Nucleus accumbens (tissue), 56 donors: ENCODE measurements at regions not wholly inside any gene's neighbourhood (a gene's known extent, or its start where the extent isn't known, plus 50 kb on each side); places are given as distances from the start of the nearest gene placed in this dataset.
A peak's percentile ranks its signal among the peaks of the same experiment; 100 is the strongest.
"Not testable (repeated sequence)": the region's sequence is repeated elsewhere in the genome, so short reads cannot be mapped to it uniquely, and the experiment has no call there.

Experiments used
- DNase-seq, 56 donors: peaks; one replicate each; lab custom pipeline; 2025; lab: John Stamatoyannopoulos, UW

DNA sequence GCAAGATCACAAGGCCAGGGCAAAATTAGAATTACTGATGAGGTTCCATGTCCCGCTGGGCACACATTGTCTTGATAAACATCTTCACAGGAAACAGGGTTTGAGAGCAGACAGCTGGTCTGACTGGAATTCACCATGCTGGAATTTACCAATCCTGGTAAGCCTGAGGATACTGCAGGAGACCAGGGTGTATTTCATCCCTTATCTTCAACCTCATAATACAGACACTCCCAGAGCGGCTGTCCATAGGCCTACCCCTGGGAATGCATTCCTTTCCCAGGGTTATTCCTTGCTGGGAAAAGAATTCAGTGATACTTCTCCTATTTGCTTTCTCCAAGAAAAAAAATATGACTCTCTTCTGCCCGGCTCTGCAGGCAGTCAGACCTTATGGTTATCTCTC is 875.1 kb upstream of the ACVR2A start:
- not testable (repeated sequence) for DNase-seq

GRCh38 chr2:146964494-146964893 is 880.3 kb upstream of the ACVR2A start:
- DNase-seq, result no peak

DNA sequence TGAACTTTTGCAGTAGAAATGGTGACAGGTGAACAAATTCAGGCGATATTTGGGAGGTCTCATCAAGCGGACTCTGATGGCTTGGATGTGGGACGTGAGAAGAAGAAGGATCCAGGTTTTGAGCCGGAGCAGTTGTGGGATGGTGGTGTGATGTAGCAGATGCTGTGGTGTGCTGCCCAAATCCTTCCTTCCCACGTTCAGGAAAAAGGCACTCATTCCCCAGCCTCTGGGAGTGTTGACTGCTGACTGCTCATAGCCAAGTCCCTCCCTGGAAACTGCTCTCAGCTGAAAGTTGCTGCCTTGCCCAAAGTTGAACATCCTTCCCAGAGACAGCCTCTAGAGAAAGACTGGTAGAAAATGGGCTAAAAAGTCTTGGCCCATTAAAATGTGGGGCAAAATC is 890.3 kb upstream of the ACVR2A start:
- no peak for DNase-seq

DNA sequence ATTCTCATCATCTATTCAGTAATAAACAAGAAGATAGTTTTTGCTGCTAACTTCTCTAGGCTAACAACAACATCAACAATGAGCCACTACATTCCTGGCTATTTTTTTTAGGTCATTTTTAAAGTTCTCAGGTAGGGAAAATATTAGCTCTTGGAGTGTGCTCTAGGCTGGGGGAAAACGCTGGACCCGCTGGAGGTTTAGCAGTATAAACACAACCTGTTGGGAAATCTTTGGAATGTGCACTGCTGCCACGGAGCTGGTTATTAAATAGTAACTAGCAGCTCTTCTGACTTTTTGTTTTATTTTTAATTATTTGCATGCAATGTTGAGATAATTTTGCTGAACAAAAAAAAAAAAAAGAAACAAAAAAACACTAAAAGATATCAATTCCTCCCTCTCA is 892.1 kb upstream of the ACVR2A start:
- DNase-seq, result no peak

DNA sequence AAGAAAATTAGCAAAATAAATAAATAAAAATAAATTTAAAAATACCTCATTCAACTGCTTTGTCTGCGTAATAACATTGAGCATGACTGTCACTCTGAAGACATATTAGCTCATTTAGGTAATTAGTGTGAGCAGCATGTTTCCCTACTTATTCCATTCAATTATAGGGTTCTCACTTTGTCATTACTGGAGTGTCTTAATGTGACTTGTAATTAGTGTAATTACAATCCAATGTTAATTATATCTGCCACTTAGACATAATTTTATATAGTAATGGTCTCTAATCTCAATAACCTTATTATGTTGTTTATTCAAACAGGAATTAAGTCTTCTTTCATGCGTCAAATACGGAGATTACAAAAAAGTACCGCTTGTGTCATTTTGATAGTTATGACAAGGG is 893.9 kb upstream of the ACVR2A start:
- DNase-seq, result no peak

- no peak for DNase-seq
Observed at GRCh38 chr2:146950361-146950760, 894.5 kb upstream of the ACVR2A start.

- no peak for DNase-seq
Observed at GRCh38 chr2:146949400-146949799, 895.4 kb upstream of the ACVR2A start.

- no peak for DNase-seq
Observed at GRCh38 chr2:146944601-146945000, 900.2 kb upstream of the ACVR2A start.

DNA sequence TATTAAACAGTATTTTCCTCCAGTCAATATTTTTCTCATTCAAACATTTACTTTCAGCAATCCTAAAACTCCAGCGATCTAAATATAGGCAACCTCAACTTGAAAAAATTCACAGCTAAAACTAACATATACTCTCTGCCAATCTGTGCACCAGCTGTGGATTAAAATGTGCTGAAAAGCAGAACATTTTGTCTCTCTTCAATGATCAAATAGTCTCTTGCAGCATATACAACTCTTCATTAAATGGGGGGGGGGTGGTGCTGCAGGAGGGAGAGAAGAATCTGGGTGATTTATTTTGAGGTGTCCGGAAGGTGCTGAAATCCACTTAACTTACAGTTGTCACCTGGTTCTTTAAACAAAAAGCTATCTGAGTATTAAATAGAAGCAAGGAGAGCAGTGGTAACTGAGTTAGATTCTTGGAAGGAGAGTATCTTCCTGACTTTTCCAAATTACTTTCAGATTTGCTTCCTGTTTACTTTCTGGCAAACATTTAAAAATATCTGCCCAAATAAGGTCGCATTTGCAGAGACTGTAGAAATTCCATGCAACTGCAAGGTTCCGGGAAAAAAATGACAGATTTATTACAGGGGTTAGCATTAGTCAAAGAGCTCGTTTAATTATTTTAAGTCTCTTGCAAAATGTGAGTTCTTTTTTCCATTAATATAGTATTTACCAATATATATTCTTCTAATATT is 904.7 kb upstream of the ACVR2A start:
- DNase-seq, result no peak

DNA sequence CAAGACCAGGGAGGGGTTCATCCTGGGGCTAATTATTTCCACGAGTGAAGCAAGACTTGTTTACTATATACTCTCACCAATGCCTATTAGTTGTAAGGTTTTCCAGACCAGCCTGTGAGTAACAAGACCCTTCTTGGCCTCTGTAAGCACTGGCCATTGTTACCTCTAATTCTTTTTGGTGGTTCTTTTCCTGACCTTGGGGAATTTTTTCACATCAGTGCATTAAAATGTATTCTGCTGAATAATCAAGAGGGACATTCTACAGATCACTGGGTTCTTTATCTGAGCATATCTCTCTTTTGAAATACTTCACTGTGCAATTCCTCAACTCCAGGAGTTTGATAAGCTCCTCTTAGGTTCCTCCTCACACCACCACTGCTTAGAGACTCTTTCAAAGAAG is 909.9 kb upstream of the ACVR2A start:
- no peak for DNase-seq

- DNase-seq, result no peak
Observed at GRCh38 chr2:146931109-146931508, 913.7 kb upstream of the ACVR2A start.

- peak in 39 of 56 donors; percentile 0 to 62 (median 14) for DNase-seq
Observed at GRCh38 chr2:146927080-146927711, 917.6 kb upstream of the ACVR2A start.

- no peak for DNase-seq
Observed at GRCh38 chr2:146918280-146918679, 926.5 kb upstream of the ACVR2A start.

DNA sequence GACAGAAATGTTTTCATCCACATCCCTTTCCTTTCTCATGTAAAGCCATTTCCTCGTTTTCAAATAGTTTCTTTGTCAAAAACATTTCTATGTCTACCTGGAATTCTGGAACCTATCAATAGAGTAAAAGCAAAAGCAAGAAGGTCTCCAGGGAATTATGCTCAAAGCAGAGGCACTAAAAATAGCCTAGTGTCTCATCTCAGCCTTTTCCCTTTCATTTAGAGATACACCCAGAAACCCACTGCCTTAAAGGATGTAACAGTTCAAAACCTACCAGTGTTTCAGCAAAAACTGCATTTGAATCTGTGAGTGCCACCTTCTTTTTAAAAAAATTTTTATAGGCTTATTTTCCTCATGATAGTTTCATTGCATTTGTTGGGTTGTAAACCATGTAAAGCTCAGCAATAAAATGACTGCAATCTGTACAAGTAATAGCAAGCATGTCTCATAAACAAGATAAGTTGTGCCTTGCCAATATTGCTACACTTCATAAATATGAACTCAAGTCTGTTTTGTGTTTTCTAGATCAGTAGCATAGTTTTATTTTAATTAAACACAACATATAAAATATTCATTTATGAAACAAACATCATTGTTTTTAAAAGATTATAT is 927.3 kb upstream of the ACVR2A start:
- DNase-seq, result no peak

DNA sequence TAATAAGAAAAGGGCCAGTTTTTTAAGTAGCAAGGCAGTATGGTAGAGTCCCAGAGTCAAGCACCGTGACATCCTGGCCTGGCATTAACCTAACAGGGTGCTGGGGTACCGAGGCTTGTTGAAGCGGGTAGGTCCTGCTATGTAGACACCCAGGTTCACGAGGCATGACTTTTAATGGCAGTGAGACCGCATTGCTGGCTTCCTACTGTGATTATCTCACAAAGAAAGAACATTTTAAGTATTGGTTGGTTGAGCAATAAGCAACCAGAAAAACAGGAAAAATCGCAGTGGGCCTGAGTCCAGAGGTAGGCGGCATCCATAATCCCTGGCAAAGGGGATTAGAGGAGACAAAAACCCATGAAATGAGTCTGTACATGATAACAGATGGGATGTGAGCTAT is 927.9 kb upstream of the ACVR2A start:
- DNase-seq, result no peak

- DNase-seq, result no peak
Observed at GRCh38 chr2:146913476-146913875, 931.4 kb upstream of the ACVR2A start.

DNA sequence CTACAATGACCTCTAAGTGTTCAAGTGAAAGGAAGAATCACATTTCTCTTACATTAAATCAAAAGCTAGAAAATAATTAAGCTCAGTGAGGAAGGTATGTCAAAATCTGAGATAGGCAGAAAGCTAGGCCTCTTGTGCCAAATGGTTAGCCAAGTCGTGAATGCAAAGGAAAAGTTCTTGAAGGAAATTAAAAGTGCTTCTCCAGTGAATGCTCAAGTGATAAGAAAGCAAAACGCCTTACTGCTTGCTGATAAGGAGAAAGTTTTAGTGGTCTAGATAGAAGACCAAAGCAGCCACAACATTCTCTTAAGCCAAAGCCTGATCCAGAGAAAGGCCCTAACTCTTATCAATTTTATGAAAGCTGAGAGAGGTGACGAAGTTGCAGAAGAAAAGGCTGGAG is 932.3 kb upstream of the ACVR2A start:
- DNase-seq, result no peak

- no peak for DNase-seq
Observed at GRCh38 chr2:146908776-146909175, 936.1 kb upstream of the ACVR2A start.

GRCh38 chr2:146898083-146898482 is 946.7 kb upstream of the ACVR2A start:
- DNase-seq, result no peak

DNA sequence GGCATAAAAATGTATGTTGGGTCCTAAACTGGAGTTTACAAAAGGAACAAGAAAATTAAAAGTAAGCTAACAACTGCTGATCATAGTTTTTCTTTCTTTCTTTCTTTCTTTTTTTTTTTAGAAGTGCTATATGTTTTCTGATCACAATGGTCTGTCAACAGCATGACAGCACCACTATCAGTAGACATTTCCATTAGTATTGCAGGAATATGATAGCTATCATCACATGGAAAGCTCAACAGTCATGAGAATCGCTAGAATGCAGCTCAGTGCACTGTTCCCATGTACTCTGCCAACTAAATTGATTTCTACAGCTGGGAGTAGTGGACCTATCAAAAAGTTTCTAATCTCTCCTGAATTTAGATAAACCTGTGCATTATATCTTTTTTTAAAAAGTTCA is 950.3 kb upstream of the ACVR2A start:
- no peak for DNase-seq

- DNase-seq, result no peak
Observed at GRCh38 chr2:146893500-146894041, 951.3 kb upstream of the ACVR2A start.

- DNase-seq, result no peak
Observed at GRCh38 chr2:146890491-146890890, 954.3 kb upstream of the ACVR2A start.
